SU-DHL-6 (cell line): ENCODE measurements at regions not wholly inside any gene's neighbourhood (a gene's known extent, or its start where the extent isn't known, plus 50 kb on each side); places are given as distances from the start of the nearest gene placed in this dataset.

Experiments used
- EZH2phosphoT487 ChIP-seq: fragments of 200-600 bp; sonication (generic), shearing (Covaris generic); conservative IDR thresholded peaks from 2 replicates; pipeline ENCODE4 v1.6.1; 2018; ENCODE audit warnings: mild to moderate bottlenecking, antibody characterized with exemption, low read length, moderate library complexity, mixed read lengths
- TF ChIP-seq, protein P1 (sequence below): fragments of 200-600 bp; sonication (generic); IDR thresholded peaks from one replicate; pipeline ENCODE4 v1.5.1; 2017; ENCODE audit warnings: antibody characterized with exemption, mild to moderate bottlenecking, low read length, moderate library complexity; ENCODE audit not compliant: insufficient read depth, poor library complexity, severe bottlenecking

DNA sequence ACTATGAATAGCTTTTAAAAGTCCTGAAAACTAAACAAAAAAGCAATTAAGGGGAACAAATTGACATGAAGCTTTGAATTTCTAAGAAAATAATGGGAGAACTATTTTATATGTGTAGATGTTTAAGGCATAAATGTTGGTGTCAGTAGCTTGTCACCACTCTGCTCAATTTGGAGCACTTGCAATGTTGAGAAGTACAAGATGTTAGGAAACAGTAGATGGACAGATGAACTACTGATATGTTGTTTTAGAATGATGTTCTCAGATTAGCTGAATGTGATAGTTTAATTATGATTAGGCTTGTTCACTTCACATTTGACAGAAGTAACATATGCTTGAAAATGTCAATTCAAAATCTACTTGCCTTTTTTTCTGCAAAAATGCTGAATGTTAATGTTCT, 525.7 kb upstream of the IGFBP7 start:
- TF ChIP-seq, protein P1, sequence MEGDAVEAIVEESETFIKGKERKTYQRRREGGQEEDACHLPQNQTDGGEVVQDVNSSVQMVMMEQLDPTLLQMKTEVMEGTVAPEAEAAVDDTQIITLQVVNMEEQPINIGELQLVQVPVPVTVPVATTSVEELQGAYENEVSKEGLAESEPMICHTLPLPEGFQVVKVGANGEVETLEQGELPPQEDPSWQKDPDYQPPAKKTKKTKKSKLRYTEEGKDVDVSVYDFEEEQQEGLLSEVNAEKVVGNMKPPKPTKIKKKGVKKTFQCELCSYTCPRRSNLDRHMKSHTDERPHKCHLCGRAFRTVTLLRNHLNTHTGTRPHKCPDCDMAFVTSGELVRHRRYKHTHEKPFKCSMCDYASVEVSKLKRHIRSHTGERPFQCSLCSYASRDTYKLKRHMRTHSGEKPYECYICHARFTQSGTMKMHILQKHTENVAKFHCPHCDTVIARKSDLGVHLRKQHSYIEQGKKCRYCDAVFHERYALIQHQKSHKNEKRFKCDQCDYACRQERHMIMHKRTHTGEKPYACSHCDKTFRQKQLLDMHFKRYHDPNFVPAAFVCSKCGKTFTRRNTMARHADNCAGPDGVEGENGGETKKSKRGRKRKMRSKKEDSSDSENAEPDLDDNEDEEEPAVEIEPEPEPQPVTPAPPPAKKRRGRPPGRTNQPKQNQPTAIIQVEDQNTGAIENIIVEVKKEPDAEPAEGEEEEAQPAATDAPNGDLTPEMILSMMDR: no peak
- no peak for TF ChIP-seq EZH2phosphoT487
